Endothelial cell of umbilical vein (primary cell): ENCODE measurements at regions not wholly inside any gene's neighbourhood (a gene's known extent, or its start where the extent isn't known, plus 50 kb on each side); places are given as distances from the start of the nearest gene placed in this dataset.

Experiments
- BruUV-seq: library from RNA; stranded (reverse); fragments of 400-500 nt; replicated peaks from 2 replicates; lab custom pipeline; 2021; lab: Mats Ljungman, UMichigan
- CTCF ChIA-PET: fragments of 300-600, 350-600 bp; sonication (Branson Sonifier 250); formaldehyde crosslinking; loops from one replicate; lab custom pipeline; 2021; ENCODE audit warnings: antibody characterized with exemption, inconsistent platforms; lab: Charles Lee
- POLR2A ChIA-PET: fragments of 300-600, 350-600 bp; sonication (Branson Sonifier 250); formaldehyde crosslinking; loops from one replicate; lab custom pipeline; 2021; ENCODE audit warnings: antibody characterized with exemption, inconsistent platforms; lab: Charles Lee
- DNase-seq: peaks from one replicate; pipeline ENCODE4 v3.0.0-alpha.2; 2011; ENCODE audit warnings: low read depth, low spot score
- FAIRE-seq: peaks from 2 replicates; lab custom pipeline; 2011; peaks lifted over from hg19 to GRCh38; lab: Jason Lieb, UNC
- H2AFZ ChIP-seq: 2 replicates; pipeline ENCODE4 v1.6.0; 2012; ENCODE audit warnings: low read depth, low read length, control low read depth, inconsistent platforms
- H3K27ac ChIP-seq: 2 replicates; pipeline ENCODE4 v1.5.1; 2011; ENCODE audit warnings: low read depth, mild to moderate bottlenecking, control low read depth, low read length, moderate library complexity; ENCODE audit not compliant: insufficient read depth
- H3K27me3 ChIP-seq, 2 experiments: 2 replicates each; pipeline versions ENCODE4 v1.6.0 to v1.6.1; 2011; ENCODE audit warnings: low read length in 2 of 2, mixed read lengths in 1 of 2; ENCODE audit not compliant: control insufficient read depth in 2 of 2, insufficient read depth in 2 of 2
- H3K36me3 ChIP-seq, 2 experiments: 2 replicates in 1 of 2; 3 replicates in 1 of 2; pipeline ENCODE4 v1.5.1; 2011; ENCODE audit warnings: low read length in 2 of 2, mild to moderate bottlenecking in 1 of 2, moderate library complexity in 1 of 2; ENCODE audit not compliant: control insufficient read depth in 2 of 2, insufficient read depth in 2 of 2; ENCODE audit errors: extremely low read depth in 1 of 2
- H3K4me1 ChIP-seq: 3 replicates; pipeline ENCODE4 v1.5.1; 2011; ENCODE audit warnings: mild to moderate bottlenecking, low read length; ENCODE audit not compliant: control insufficient read depth, insufficient read depth; ENCODE audit errors: extremely low read depth
- H3K4me2 ChIP-seq: 2 replicates; pipeline ENCODE4 v1.6.1; 2011; ENCODE audit warnings: low read length, control low read depth, mixed read lengths; ENCODE audit not compliant: insufficient read depth
- H3K4me3 ChIP-seq, 3 experiments: fragments of 200-600 bp in 1 of 3; sonication (generic), shearing (Covaris generic) in 1 of 3; replicated peaks in 1 of 3; 2 replicates each; pipeline ENCODE4 v1.5.1; 2011 to 2016; ENCODE audit warnings: control low read depth in 3 of 3, low read length in 3 of 3, mild to moderate bottlenecking in 2 of 3, inconsistent platforms in 1 of 3, low read depth in 1 of 3, moderate library complexity in 1 of 3; ENCODE audit not compliant: insufficient read depth in 1 of 3
- H3K79me2 ChIP-seq: 2 replicates; pipeline ENCODE4 v1.6.0; 2012; ENCODE audit warnings: low read length, inconsistent platforms; ENCODE audit not compliant: control insufficient read depth, insufficient read depth
- H3K9ac ChIP-seq: replicated peaks from 2 replicates; pipeline ENCODE3; 2011; ENCODE audit warnings: low read length, control low read depth; ENCODE audit not compliant: insufficient read depth; ENCODE audit errors: extremely low read depth
- H3K9me1 ChIP-seq: replicated peaks from 3 replicates; pipeline ENCODE4 v1.6.0; 2011; ENCODE audit warnings: mild to moderate bottlenecking, low read length; ENCODE audit not compliant: control insufficient read depth, insufficient read depth; ENCODE audit errors: extremely low read depth
- H3K9me3 ChIP-seq: replicated peaks from 2 replicates; pipeline ENCODE4 v1.5.1; 2012; ENCODE audit warnings: low read length, inconsistent platforms; ENCODE audit not compliant: control insufficient read depth, insufficient read depth
- H4K20me1 ChIP-seq: replicated peaks from 2 replicates; pipeline ENCODE3; 2011; ENCODE audit warnings: mild to moderate bottlenecking, low read length; ENCODE audit not compliant: control insufficient read depth, insufficient read depth; ENCODE audit errors: extremely low read depth
- CTCF ChIP-seq, 2 donors: IDR thresholded peaks; 1 replicate in 1 of 2; 2 replicates in 1 of 2; pipeline ENCODE4 v1.5.1; 2011; ENCODE audit warnings: low read length in 2 of 2, mild to moderate bottlenecking in 2 of 2, moderate library complexity in 2 of 2, control low read depth in 1 of 2, inconsistent platforms in 1 of 2, low read depth in 1 of 2; ENCODE audit not compliant: insufficient read depth in 1 of 2; ENCODE audit errors: extremely low read depth in 1 of 2
- EZH2 ChIP-seq: IDR thresholded peaks from 2 replicates; pipeline ENCODE4 v1.6.1; 2012; ENCODE audit warnings: borderline replicate concordance, low read depth, mild to moderate bottlenecking, moderate library complexity, low read length, inconsistent platforms; ENCODE audit not compliant: severe bottlenecking
- FOS ChIP-seq: IDR thresholded peaks from 2 replicates; pipeline ENCODE4 v1.6.1; 2011; ENCODE audit warnings: mild to moderate bottlenecking, low read length, moderate library complexity, borderline replicate concordance; ENCODE audit not compliant: insufficient read depth
- GATA2 ChIP-seq: IDR thresholded peaks from 2 replicates; pipeline ENCODE4 v1.7.0; 2011; ENCODE audit warnings: low read depth, mild to moderate bottlenecking, moderate library complexity, mixed read lengths, low read length; ENCODE audit not compliant: insufficient read length, insufficient read depth
- MAX ChIP-seq: IDR thresholded peaks from 2 replicates; pipeline ENCODE4 v1.6.1; 2011; ENCODE audit not compliant: insufficient read depth, insufficient read length
- MYC ChIP-seq: IDR thresholded peaks from one replicate; pipeline ENCODE4 v1.6.1; 2011; ENCODE audit warnings: mild to moderate bottlenecking, low read depth, low read length
- POLR2A ChIP-seq: IDR thresholded peaks from 2 replicates; pipeline ENCODE4 v1.6.1; 2012; ENCODE audit warnings: low read depth, mild to moderate bottlenecking, control low read depth, low read length
- POLR2AphosphoS5 ChIP-seq: IDR thresholded peaks from 2 replicates; pipeline ENCODE4 v1.6.1; 2012; ENCODE audit warnings: low read depth, mild to moderate bottlenecking, control low read depth, low read length, moderate library complexity; ENCODE audit not compliant: insufficient read depth
- dilution Hi-C: fragments of 300-500 bp; cut with MboI; formaldehyde crosslinking; loops from one replicate; pipeline ENCODE4 v1.15.0; 2019; ENCODE audit warnings: low sequenced_read_pairs; ENCODE audit not compliant: extremely low pct_ligation_motif_present
- intact Hi-C: fragments of 100-400 bp; cut with micrococcal nuclease; formaldehyde crosslinking; loops from one replicate; pipeline ENCODE4 v1.10.0; 2022

- Histone ChIP-seq H4K20me1 (no peaks in the 10 kb centered on the region), H3K79me2 (no peaks in the 10 kb centered on the region), H3K4me3 (no peak overlapping the region), H3K9ac (no peak overlapping the region), H2AFZ (no peak overlapping the region), H3K9me1 (no peaks in the 10 kb centered on the region), H3K4me1 (no peaks in the 10 kb centered on the region), H3K36me3 (no peaks in the 10 kb centered on the region), H3K27ac (no peak overlapping the region), H3K27me3 (peaks cover 0 to 5% of the 10 kb centered on the region in 2 experiments), H3K9me3 (no peaks in the 10 kb centered on the region), H3K4me2 (no peak overlapping the region)
- dilution Hi-C loops (no loop called here), intact Hi-C loops (no loop called here)
- POLR2A ChIA-PET = no interaction called here
- no peak for TF ChIP-seq POLR2AphosphoS5
- TF ChIP-seq MAX = no peak
- TF ChIP-seq FOS = no peak
- no peak for TF ChIP-seq MYC
- no peak for TF ChIP-seq EZH2
- no peak for TF ChIP-seq CTCF (IDR thresholded peaks at IDR 0.05; ENCODE audit: extremely low read depth in 1 of 2, insufficient read depth in 1 of 2, low read depth in 1 of 2, low read length in 2 of 2)
- TF ChIP-seq GATA2 = no peak
- TF ChIP-seq POLR2A = no peak
- DNase-seq = no peak
- BruUV-seq = no TSS peak
- CTCF ChIA-PET = no interaction called here
- FAIRE-seq = no peak
Observed at GRCh38 chr4:152028131-152028530, 267.3 kb upstream of the GATB start.
